ENCODE measurements at regions not wholly inside any gene's neighbourhood (a gene's known extent, or its start where the extent isn't known, plus 50 kb on each side); places are given as distances from the start of the nearest gene placed in this dataset.

DNA sequence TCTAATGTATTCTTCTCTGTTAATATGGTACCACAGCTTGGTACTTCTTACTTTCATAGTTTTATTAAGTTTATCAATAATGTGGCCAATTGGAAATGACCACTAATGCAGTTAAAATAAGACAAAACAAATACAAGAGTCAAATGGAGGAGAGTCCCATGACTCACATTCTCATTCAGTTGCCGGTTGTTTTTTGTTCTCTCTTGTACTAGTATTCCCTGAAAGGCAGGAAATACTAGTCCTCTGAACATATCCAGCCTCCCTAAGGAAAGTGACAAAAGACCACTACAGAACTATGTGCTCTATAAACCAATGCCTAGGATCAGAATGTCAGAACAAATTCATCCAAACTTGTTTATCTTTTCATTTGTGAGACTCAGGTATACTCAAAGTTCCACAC lies 165.2 kb upstream of the SAMSN1 start:
- no peak for DNase-seq (ENCODE audit: low spot score)
- Histone ChIP-seq H3K9ac (no peak overlapping the region), H2AFZ (replicated peaks) (no peak overlapping the region), H3K27me3 (no peaks in the 10 kb centered on the region), H3K9me3 (ENCODE audit: low read depth) (no peaks in the 10 kb centered on the region), H4K20me1 (ENCODE audit: low read depth) (no peaks in the 10 kb centered on the region), H3K4me3 (no peak overlapping the region), H3K4me1 (no peaks in the 10 kb centered on the region), H3K36me3 (no peaks in the 10 kb centered on the region), H3K4me2 (no peak overlapping the region), H3K27ac (no peak overlapping the region), H3F3A (ENCODE audit: low read depth) (no peaks in the 10 kb centered on the region), H3K79me2 (ENCODE audit: low read depth) (no peaks in the 10 kb centered on the region)
- Mint-ChIP-seq H3K4me3 (no peak overlapping the region), H3K4me1 (no peaks in the 10 kb centered on the region), H3K27me3 (ENCODE audit: insufficient read depth, low read depth) (no peaks in the 10 kb centered on the region), H3K9me3 (no peaks in the 10 kb centered on the region), H3K27ac (no peak overlapping the region), H3K36me3 (no peaks in the 10 kb centered on the region)
- no peak for TF ChIP-seq EZH2phosphoT487 (IDR thresholded peaks at IDR 0.05)
- TF ChIP-seq CTCF (IDR thresholded peaks at IDR 0.05): no peak
- no peak for TF ChIP-seq EZH2 (IDR thresholded peaks at IDR 0.05)

- Histone ChIP-seq H2AFZ (replicated peaks) (no peak overlapping the region), H3F3A (ENCODE audit: low read depth) (no peaks in the 10 kb centered on the region), H3K27me3 (no peaks in the 10 kb centered on the region), H3K79me2 (ENCODE audit: low read depth) (no peaks in the 10 kb centered on the region), H4K20me1 (ENCODE audit: low read depth) (no peaks in the 10 kb centered on the region), H3K4me1 (no peaks in the 10 kb centered on the region), H3K4me3 (no peak overlapping the region), H3K36me3 (no peaks in the 10 kb centered on the region), H3K9me3 (ENCODE audit: low read depth) (no peaks in the 10 kb centered on the region), H3K4me2 (no peak overlapping the region), H3K27ac (no peak overlapping the region), H3K9ac (no peak overlapping the region)
- no peaks in the 10 kb centered on the region for H3K36me3 Mint-ChIP-seq
- TF ChIP-seq EZH2phosphoT487 (IDR thresholded peaks at IDR 0.05): no peak
- no peak for TF ChIP-seq EZH2 (IDR thresholded peaks at IDR 0.05)
- TF ChIP-seq CTCF (IDR thresholded peaks at IDR 0.05): no peak
- DNase-seq (ENCODE audit: low spot score): no peak
- H3K27me3 Mint-ChIP-seq (ENCODE audit: insufficient read depth, low read depth): peaks cover 2% of the 10 kb centered on the region
- no peak overlapping the region for H3K27ac Mint-ChIP-seq
- no peak overlapping the region for H3K4me3 Mint-ChIP-seq
- H3K4me1 Mint-ChIP-seq: no peaks in the 10 kb centered on the region
- no peaks in the 10 kb centered on the region for H3K9me3 Mint-ChIP-seq
These were observed 161.5 kb upstream of the SAMSN1 start for GRCh38 chr21:14707511-14708020.

DNA sequence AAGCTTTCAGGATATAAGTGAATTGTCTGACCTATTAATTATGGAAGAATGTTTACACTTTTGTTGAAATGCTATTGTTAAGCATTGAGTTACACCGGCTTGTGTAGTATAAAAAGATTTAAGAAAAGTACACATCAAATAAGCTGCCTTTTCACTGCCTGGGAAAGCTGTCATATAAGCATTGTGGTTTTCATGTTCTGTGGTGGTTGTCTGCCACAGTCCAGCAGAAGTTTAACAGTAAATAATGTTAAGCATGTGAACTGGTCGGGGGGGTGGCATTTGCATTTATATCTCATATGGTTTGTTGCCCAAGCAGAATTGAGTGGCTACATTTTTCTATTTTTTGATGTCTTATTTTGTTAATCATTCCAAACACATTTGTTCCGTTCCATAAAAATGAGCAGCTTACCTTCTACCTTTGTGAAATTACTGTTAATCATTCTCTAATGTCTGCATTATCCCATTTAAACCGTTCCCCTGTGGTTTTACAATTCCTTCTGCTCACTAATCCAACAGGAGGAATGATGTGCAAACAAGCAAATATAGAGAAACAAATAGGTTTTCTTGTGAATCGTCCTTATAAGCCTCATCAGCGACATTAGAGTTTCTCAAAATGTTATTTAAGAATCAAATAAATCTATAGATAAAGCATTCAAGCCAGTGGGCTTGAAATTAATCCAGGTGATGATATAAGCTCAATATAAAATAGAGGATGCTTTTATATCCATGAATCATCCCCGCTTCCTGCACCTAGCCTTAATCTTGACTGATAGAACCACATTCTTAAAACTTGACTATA lies 160.8 kb upstream of the SAMSN1 start:
- Histone ChIP-seq H3F3A (ENCODE audit: low read depth) (no peaks in the 10 kb centered on the region), H3K79me2 (ENCODE audit: low read depth) (no peaks in the 10 kb centered on the region), H4K20me1 (ENCODE audit: low read depth) (no peaks in the 10 kb centered on the region), H3K36me3 (no peaks in the 10 kb centered on the region), H3K27ac (no peak overlapping the region), H3K9me3 (ENCODE audit: low read depth) (no peaks in the 10 kb centered on the region), H3K4me3 (no peak overlapping the region), H3K4me2 (no peak overlapping the region), H2AFZ (replicated peaks) (no peak overlapping the region), H3K9ac (no peak overlapping the region), H3K4me1 (no peaks in the 10 kb centered on the region), H3K27me3 (no peaks in the 10 kb centered on the region)
- no peak for DNase-seq (ENCODE audit: low spot score)
- Mint-ChIP-seq H3K4me3 (no peak overlapping the region), H3K27ac (no peak overlapping the region), H3K4me1 (no peaks in the 10 kb centered on the region), H3K9me3 (no peaks in the 10 kb centered on the region), H3K27me3 (ENCODE audit: insufficient read depth, low read depth) (peaks cover 2% of the 10 kb centered on the region), H3K36me3 (no peaks in the 10 kb centered on the region)
- no peak for TF ChIP-seq EZH2 (IDR thresholded peaks at IDR 0.05)
